ENCODE measurements at regions not wholly inside any gene's neighbourhood (a gene's known extent, or its start where the extent isn't known, plus 50 kb on each side); places are given as distances from the start of the nearest gene placed in this dataset.
"Not testable (repeated sequence)": the region's sequence is repeated elsewhere in the genome, so short reads cannot be mapped to it uniquely, and the experiment has no call there.

GRCh38 chr6:67768972-67769371 is 866.1 kb upstream of the ADGRB3 start:
- Histone ChIP-seq H3K27ac (ENCODE audit: low read depth in 2 of 2, low read length in 2 of 2) (no peak overlapping the region), H3K27me3 (ENCODE audit: control insufficient read depth, insufficient read depth, low read length) (no peaks in the 10 kb centered on the region), H3K4me1 (ENCODE audit: control insufficient read depth in 2 of 3, insufficient read depth in 2 of 3, low read depth in 1 of 3, low read length in 3 of 3) (no peaks in the 10 kb centered on the region), H3K4me3 (ENCODE audit: low read length in 3 of 3) (no peak overlapping the region), H3K36me3 (ENCODE audit: control insufficient read depth in 2 of 3, insufficient read depth in 3 of 3, low read length in 3 of 3) (no peaks in the 10 kb centered on the region), H3K9ac (ENCODE audit: low read length in 3 of 3) (no peak overlapping the region), H3K9me3 (ENCODE audit: control insufficient read depth in 2 of 3, insufficient read depth in 1 of 3, low read length in 3 of 3) (no peaks in the 10 kb centered on the region)
- no peak for DNase-seq
- FAIRE-seq: no peak
- intact Hi-C loops (cut with DNase I): no loop called here
- TF ChIP-seq CTCF (IDR thresholded peaks at IDR 0.05; ENCODE audit: borderline replicate concordance, extremely low read depth, insufficient read depth): no peak

- H3K36me3 ChIP-seq (ENCODE audit: control insufficient read depth in 2 of 3, insufficient read depth in 3 of 3, low read length in 3 of 3); intact Hi-C loops (cut with DNase I); DNase-seq; H3K4me1 ChIP-seq (ENCODE audit: control insufficient read depth in 2 of 3, insufficient read depth in 2 of 3, low read depth in 1 of 3, low read length in 3 of 3); H3K27ac ChIP-seq (ENCODE audit: low read depth in 2 of 2, low read length in 2 of 2); H3K27me3 ChIP-seq (ENCODE audit: control insufficient read depth, insufficient read depth, low read length); FAIRE-seq; H3K9me3 ChIP-seq (ENCODE audit: control insufficient read depth in 2 of 3, insufficient read depth in 1 of 3, low read length in 3 of 3); H3K9ac ChIP-seq (ENCODE audit: low read length in 3 of 3); H3K4me3 ChIP-seq (ENCODE audit: low read length in 3 of 3): not testable (repeated sequence)
These were observed 867.8 kb upstream of the ADGRB3 start for GRCh38 chr6:67767046-67767822.

DNA sequence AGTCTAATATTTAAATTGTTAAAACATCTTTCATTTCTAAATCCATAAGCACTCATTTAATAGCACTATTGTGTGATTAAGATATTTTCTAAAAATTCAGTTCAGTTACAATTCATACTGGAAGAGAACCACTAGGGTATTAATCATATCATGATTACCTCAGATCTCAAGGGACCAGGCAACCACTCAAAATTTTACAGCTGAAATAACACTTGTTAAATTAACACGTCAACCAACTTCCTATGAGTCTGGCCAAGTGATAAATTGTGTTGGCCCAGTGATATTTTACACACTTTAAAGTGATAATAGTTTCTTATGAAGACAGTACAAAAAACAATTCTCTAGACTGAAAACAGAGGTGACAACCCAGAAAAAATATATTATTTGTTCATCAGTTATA is 869.0 kb upstream of the ADGRB3 start:
- H3K27me3 ChIP-seq (ENCODE audit: control insufficient read depth, insufficient read depth, low read length): no peaks in the 10 kb centered on the region
- H3K9me3 ChIP-seq (ENCODE audit: control insufficient read depth in 2 of 3, insufficient read depth in 1 of 3, low read length in 3 of 3): no peaks in the 10 kb centered on the region
- no peak for FAIRE-seq
- H3K4me3 ChIP-seq (ENCODE audit: low read length in 3 of 3): no peak overlapping the region
- DNase-seq: no peak
- H3K9ac ChIP-seq (ENCODE audit: low read length in 3 of 3): no peak overlapping the region
- TF ChIP-seq CTCF (IDR thresholded peaks at IDR 0.05; ENCODE audit: borderline replicate concordance, extremely low read depth, insufficient read depth): no peak
- no peaks in the 10 kb centered on the region for H3K36me3 ChIP-seq (ENCODE audit: control insufficient read depth in 2 of 3, insufficient read depth in 3 of 3, low read length in 3 of 3)
- no peaks in the 10 kb centered on the region for H3K4me1 ChIP-seq (ENCODE audit: control insufficient read depth in 2 of 3, insufficient read depth in 2 of 3, low read depth in 1 of 3, low read length in 3 of 3)
- intact Hi-C loops (cut with DNase I): no loop called here
- H3K27ac ChIP-seq (ENCODE audit: low read depth in 2 of 2, low read length in 2 of 2): no peak overlapping the region

GRCh38 chr6:67759001-67759400 is 876.1 kb upstream of the ADGRB3 start:
- no peak for DNase-seq
- Histone ChIP-seq H3K4me3 (ENCODE audit: low read length in 3 of 3) (no peak overlapping the region), H3K27ac (ENCODE audit: low read depth in 2 of 2, low read length in 2 of 2) (no peak overlapping the region), H3K27me3 (ENCODE audit: control insufficient read depth, insufficient read depth, low read length) (no peaks in the 10 kb centered on the region), H3K9me3 (ENCODE audit: control insufficient read depth in 2 of 3, insufficient read depth in 1 of 3, low read length in 3 of 3) (no peaks in the 10 kb centered on the region), H3K36me3 (ENCODE audit: control insufficient read depth in 2 of 3, insufficient read depth in 3 of 3, low read length in 3 of 3) (no peaks in the 10 kb centered on the region), H3K4me1 (ENCODE audit: control insufficient read depth in 2 of 3, insufficient read depth in 2 of 3, low read depth in 1 of 3, low read length in 3 of 3) (no peaks in the 10 kb centered on the region), H3K9ac (ENCODE audit: low read length in 3 of 3) (no peak overlapping the region)
- TF ChIP-seq CTCF (IDR thresholded peaks at IDR 0.05; ENCODE audit: borderline replicate concordance, extremely low read depth, insufficient read depth): no peak
- intact Hi-C loops (cut with DNase I): no loop called here
- no peak for FAIRE-seq
